ENCODE measurements at regions not wholly inside any gene's neighbourhood (a gene's known extent, or its start where the extent isn't known, plus 50 kb on each side); places are given as distances from the start of the nearest gene placed in this dataset.

DNA sequence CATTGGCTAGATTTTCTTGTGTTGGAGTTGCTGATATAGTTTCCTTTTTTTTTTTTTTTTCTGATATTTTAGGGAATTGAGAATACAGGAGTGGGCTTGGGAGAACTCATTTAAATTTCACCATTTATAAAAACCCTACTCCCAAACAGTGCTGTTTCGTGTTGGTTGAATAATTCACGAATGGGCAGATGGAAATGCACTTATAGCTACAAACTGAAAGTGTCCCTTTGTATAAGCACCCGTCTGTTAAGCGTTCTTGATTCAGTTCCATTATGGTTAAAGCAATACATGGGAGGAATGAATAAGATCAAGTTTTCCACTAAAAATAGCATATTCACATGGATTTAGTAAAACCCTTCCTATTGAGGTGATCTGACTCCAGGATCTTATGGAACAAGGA is 122.2 kb upstream of the ARG1 start:
- H3K4me1 ChIP-seq: no peaks in the 10 kb centered on the region
- H3K27ac ChIP-seq: no peak overlapping the region
- H3K9me3 ChIP-seq: no peaks in the 10 kb centered on the region
- H3K27me3 ChIP-seq: no peaks in the 10 kb centered on the region
- DNase-seq: no peak
- intact Hi-C loops (cut with DNase I; ENCODE audit: low total_unique reads): no loop called here
- H3K4me3 ChIP-seq: no peak overlapping the region
- TF ChIP-seq CTCF (IDR thresholded peaks at IDR 0.05): no peak
- no peaks in the 10 kb centered on the region for H3K36me3 ChIP-seq

DNA sequence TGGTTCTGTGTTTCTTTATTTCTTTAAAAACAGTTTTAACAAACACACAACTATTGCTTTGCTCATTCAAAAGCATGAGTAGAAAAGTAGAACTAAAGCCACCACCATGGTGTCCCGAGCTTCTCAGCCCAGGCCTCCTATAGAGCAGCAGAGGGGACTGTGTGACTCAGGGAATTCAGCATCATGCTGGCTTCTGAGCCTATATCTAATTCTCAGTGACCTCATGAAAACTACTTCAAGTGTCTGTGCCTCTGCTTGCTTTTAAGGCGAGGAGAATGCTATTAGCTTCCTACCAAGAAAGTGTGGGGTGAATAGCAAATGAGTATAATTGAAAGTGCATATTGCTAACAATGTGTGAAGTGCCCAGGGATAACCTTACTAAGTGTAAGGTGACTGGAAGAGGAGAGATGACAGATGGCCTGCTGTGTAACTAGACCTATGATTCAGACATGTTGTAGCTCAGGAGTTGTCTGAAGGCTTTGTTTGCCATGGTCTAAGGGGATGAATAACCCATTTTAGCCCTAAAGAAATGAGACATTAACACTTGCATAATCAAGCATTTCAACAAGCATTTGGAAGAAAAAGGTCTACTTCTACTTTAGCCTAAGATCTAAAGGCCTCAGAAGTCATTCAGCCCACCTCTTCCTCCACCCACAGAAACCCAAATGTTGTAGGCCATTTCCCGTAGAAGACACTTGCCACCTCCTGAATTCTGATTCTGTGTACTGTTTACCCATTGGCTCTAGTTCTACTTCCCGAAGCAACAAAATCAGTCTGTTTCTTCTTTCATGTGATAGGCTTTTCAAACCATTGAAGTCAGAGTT is 121.5 kb upstream of the ARG1 start:
- Histone ChIP-seq H3K9me3 (no peaks in the 10 kb centered on the region), H3K4me1 (no peaks in the 10 kb centered on the region), H3K27ac (no peak overlapping the region), H3K36me3 (no peaks in the 10 kb centered on the region), H3K27me3 (no peaks in the 10 kb centered on the region), H3K4me3 (no peak overlapping the region)
- no peak for TF ChIP-seq CTCF (IDR thresholded peaks at IDR 0.05)
- DNase-seq: no peak
- intact Hi-C loops (cut with DNase I; ENCODE audit: low total_unique reads): no loop called here

DNA sequence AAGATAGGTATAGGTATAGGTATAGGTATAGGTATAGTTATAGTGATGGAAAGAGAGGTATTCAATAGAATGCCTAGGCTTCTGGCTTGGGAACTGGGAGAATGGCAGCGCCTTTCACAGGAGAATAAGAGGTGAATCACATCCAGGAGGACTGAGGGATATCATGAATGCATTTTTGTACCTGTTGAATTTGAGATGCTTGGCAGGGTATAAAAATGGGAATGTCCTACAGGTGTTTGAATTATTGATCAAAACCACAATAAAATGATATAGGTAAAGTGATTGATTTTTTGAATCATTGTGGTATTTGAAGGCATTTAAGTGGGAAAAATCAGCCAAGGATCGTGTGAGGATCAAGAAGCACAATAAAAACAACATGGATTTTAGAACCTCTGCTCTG is 119.2 kb upstream of the ARG1 start:
- H3K4me1 ChIP-seq: no peaks in the 10 kb centered on the region
- intact Hi-C loops (cut with DNase I; ENCODE audit: low total_unique reads): no loop called here
- H3K9me3 ChIP-seq: no peaks in the 10 kb centered on the region
- H3K4me3 ChIP-seq: no peak overlapping the region
- no peak overlapping the region for H3K27ac ChIP-seq
- no peak for TF ChIP-seq CTCF (IDR thresholded peaks at IDR 0.05)
- no peak for DNase-seq
- no peaks in the 10 kb centered on the region for H3K27me3 ChIP-seq
- H3K36me3 ChIP-seq: no peaks in the 10 kb centered on the region

DNA sequence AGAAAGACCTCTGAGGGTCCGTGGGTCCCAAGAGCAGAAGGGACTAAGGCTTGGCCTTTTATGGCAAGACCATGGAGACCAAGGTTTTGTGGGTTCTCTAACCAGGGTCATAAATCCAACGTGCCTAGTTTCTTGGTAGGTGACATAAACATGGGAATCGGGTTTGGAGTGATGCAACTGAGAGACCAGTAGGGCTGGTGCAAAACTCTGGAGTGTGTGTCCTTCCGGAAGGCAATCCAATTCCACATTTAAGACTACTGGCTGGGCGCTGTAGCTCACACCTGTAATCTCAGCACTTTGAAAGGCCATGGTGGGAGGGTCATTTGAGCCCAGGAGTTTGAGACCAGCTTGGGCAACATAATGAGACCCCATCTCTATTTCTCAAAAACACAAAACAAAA is 116.5 kb upstream of the ARG1 start:
- Histone ChIP-seq H3K9me3 (no peaks in the 10 kb centered on the region), H3K4me3 (no peak overlapping the region), H3K36me3 (no peaks in the 10 kb centered on the region), H3K4me1 (no peaks in the 10 kb centered on the region), H3K27ac (no peak overlapping the region), H3K27me3 (no peaks in the 10 kb centered on the region)
- no peak for DNase-seq
- no peak for TF ChIP-seq CTCF (IDR thresholded peaks at IDR 0.05)
- intact Hi-C loops (cut with DNase I; ENCODE audit: low total_unique reads): no loop called here

DNA sequence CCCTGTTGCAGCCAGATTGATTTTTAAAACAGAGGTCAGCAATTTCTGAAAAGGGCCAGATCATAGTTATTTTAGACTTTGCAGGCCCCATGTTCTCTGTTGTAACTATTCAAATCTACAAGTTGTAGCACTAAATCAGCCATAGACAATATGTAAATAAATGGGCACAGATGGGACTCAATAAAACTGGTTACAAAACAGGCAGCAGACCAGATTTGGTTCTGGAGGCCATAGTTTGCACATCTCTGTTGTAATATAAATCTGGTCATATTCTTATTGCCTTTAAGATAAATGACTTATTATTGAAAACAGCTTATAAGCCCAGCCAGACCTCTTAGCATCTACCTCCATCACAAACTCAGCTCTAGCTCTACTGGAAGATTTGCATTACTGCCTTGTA is 114.0 kb upstream of the ARG1 start:
- Histone ChIP-seq H3K36me3 (no peaks in the 10 kb centered on the region), H3K9me3 (no peaks in the 10 kb centered on the region), H3K4me3 (no peak overlapping the region), H3K27me3 (no peaks in the 10 kb centered on the region), H3K27ac (no peak overlapping the region), H3K4me1 (no peaks in the 10 kb centered on the region)
- intact Hi-C loops (cut with DNase I; ENCODE audit: low total_unique reads): no loop called here
- no peak for TF ChIP-seq CTCF (IDR thresholded peaks at IDR 0.05)
- no peak for DNase-seq

GRCh38 chr6:131460614-131461000 is 112.4 kb upstream of the ARG1 start:
- no peak overlapping the region for H3K27ac ChIP-seq
- intact Hi-C loops (cut with DNase I; ENCODE audit: low total_unique reads): no loop called here
- no peak for TF ChIP-seq CTCF (IDR thresholded peaks at IDR 0.05)
- H3K4me1 ChIP-seq: no peaks in the 10 kb centered on the region
- H3K27me3 ChIP-seq: no peaks in the 10 kb centered on the region
- no peaks in the 10 kb centered on the region for H3K36me3 ChIP-seq
- no peak for DNase-seq
- H3K4me3 ChIP-seq: no peak overlapping the region
- H3K9me3 ChIP-seq: no peaks in the 10 kb centered on the region
